BE2C (cell line): ENCODE measurements at regions not wholly inside any gene's neighbourhood (a gene's known extent, or its start where the extent isn't known, plus 50 kb on each side); places are given as distances from the start of the nearest gene placed in this dataset.
"Not testable (repeated sequence)": the region's sequence is repeated elsewhere in the genome, so short reads cannot be mapped to it uniquely, and the experiment has no call there.

Experiments
- DNase-seq: peaks from one replicate; pipeline ENCODE4 v3.0.0-alpha.2; 2020
- H3K27me3 ChIP-seq: fragments of 250-450 bp; sonication (Bioruptor Pico); 2 replicates; pipeline ENCODE4 v1.5.1; 2020; ENCODE audit warnings: mild to moderate bottlenecking
- H3K36me3 ChIP-seq: fragments of 250-450 bp; sonication (Bioruptor Pico); 2 replicates; pipeline ENCODE4 v1.5.1; 2020; ENCODE audit warnings: mild to moderate bottlenecking
- H3K4me1 ChIP-seq: fragments of 250-450 bp; sonication (Bioruptor Pico); 2 replicates; pipeline ENCODE4 v1.5.1; 2020
- H3K4me3 ChIP-seq: 2 replicates; pipeline ENCODE4 v1.5.1; 2011; ENCODE audit warnings: low read depth, low read length
- H3K9me3 ChIP-seq: fragments of 250-450 bp; sonication (Bioruptor Pico); 2 replicates; pipeline ENCODE4 v1.5.1; 2020
- TF ChIP-seq, protein P1 (sequence below): IDR thresholded peaks from 2 replicates; pipeline ENCODE4 v1.5.1; 2012; ENCODE audit warnings: mild to moderate bottlenecking, low read depth, low read length

DNA sequence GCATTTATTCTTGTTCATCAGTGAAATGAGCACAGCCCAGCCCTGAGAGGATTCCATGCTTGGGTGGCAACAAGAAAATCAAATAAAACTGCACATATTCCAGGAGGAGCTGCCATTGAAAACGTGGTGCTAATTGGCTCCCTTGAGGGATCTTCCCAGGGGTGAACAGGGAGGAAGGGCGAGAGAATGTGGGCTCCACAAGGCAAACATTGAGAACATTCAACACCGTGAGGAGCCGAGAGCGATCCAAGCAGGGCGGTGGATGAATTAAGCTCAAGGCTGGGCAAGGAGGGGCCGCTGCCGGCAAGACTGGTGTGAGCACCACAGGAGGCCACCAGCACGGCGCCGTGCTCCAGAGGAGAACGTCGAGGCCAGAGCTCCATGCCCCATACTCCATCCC lies 166.9 kb downstream of the C16orf95 start:
- H3K9me3 ChIP-seq, result no peaks in the 10 kb centered on the region
- H3K27me3 ChIP-seq, result no peaks in the 10 kb centered on the region
- DNase-seq, result no peak

DNA sequence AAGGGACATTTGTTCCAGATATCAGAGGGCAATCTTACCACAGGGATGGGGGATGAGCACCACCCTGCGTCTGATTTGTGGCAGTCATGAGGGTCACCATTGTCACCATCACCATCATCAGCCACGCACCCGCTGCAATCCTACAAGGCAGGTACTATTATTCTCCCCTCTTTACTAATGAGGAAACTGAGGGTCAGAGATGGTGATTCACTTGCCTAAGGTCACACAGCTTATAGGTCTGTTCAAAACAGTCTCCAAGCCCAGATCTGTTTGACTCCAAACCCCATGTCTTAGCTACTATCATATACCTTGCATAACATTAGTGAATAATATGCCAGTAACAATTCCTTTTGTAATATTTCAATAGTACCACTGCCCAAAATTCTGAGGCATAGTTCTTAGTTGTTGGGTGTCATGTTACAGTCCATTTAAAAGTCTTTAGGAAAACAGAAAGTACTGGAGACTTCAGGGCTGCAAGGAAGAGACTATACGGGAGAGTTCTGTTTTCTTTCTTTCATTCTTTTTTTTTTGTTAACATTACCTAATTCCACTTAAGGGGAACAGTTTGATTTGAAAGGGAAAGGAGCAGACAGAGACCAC lies 166.4 kb downstream of the C16orf95 start:
- Histone ChIP-seq H3K9me3 (no peaks in the 10 kb centered on the region), H3K27me3 (no peaks in the 10 kb centered on the region), H3K4me3 (no peak overlapping the region), H3K4me1 (no peaks in the 10 kb centered on the region), H3K36me3 (no peaks in the 10 kb centered on the region)
- TF ChIP-seq, protein P1, sequence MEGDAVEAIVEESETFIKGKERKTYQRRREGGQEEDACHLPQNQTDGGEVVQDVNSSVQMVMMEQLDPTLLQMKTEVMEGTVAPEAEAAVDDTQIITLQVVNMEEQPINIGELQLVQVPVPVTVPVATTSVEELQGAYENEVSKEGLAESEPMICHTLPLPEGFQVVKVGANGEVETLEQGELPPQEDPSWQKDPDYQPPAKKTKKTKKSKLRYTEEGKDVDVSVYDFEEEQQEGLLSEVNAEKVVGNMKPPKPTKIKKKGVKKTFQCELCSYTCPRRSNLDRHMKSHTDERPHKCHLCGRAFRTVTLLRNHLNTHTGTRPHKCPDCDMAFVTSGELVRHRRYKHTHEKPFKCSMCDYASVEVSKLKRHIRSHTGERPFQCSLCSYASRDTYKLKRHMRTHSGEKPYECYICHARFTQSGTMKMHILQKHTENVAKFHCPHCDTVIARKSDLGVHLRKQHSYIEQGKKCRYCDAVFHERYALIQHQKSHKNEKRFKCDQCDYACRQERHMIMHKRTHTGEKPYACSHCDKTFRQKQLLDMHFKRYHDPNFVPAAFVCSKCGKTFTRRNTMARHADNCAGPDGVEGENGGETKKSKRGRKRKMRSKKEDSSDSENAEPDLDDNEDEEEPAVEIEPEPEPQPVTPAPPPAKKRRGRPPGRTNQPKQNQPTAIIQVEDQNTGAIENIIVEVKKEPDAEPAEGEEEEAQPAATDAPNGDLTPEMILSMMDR, result no peak
- no peak for DNase-seq

More for the DNA sequence above, 166.9 kb downstream of the C16orf95 start:
- Histone ChIP-seq H3K4me1 (no peaks in the 10 kb centered on the region), H3K36me3 (no peaks in the 10 kb centered on the region), H3K4me3 (no peak overlapping the region)
- TF ChIP-seq, protein P1, result no peak

DNA sequence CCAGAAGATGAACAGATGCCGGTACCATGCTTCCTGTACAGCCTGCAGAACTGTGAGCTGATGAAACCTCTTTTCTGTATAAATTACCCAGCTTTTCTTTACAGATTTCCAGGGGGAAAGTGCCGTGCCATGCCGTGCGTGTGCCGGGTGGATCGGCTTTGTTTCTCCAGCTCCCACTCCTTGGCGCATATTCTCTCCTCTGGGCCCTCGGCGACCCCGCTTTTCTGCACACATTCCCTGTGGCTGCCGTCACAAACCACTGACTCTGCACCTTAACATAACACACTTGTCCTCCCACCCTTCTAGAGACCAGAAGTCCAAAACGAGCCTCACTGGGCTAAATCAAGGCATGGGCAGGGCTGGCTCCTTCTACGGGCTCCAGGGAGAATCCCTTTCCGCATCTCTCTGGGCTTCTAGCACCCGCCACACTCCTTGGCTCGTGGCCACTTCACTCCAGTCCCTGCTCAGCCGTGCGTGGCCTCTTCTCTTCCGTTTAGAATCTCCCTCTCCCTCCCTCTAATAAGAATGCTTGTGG lies 164.9 kb downstream of the C16orf95 start:
- Histone ChIP-seq H3K27me3 (no peaks in the 10 kb centered on the region), H3K4me1 (no peaks in the 10 kb centered on the region), H3K4me3 (no peak overlapping the region), H3K9me3 (no peaks in the 10 kb centered on the region), H3K36me3 (no peaks in the 10 kb centered on the region)
- no peak for DNase-seq
- TF ChIP-seq, protein P1, result no peak

DNA sequence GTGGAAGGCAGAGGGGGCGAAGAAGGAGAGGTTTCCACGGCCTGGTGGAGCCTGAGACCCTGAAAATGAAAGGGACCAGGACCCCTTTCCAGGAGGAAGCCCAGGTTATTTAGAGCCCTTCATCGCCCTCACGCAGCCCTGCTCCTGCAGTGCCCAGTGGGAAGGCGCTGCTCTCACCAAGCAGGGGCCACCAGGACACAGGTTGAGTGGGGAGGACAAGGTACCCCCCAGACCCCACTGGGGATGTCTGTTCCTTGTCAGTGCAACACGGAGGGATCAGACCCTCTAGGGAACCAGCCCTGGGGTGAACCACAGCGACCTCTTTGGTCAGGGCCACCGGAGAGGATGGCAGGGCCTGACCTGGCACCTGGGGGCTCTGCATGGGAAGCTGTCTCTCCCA lies 163.9 kb downstream of the C16orf95 start:
- no peaks in the 10 kb centered on the region for H3K27me3 ChIP-seq
- TF ChIP-seq, protein P1, result no peak
- H3K4me1 ChIP-seq, result no peaks in the 10 kb centered on the region
- no peak for DNase-seq
- no peaks in the 10 kb centered on the region for H3K36me3 ChIP-seq
- H3K4me3 ChIP-seq, result no peak overlapping the region
- H3K9me3 ChIP-seq, result no peaks in the 10 kb centered on the region

DNA sequence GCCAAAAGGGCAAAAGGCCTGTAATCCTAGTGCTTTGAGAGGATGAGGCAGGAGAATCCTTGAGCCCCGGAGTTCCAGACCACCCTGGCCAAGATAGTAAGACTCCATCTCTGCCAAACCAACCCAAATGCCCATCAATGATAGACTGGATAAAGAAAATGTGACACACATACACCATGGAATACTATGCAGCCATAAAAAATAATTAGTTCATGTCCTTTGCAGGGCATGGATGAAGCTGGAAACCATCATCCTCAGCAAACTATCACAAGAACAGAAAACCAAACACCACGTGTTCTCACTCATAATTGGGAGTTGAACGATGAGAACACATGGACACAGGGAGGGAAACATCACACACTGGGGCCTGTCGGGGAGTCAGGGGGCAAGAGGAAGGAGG lies 161.9 kb downstream of the C16orf95 start:
- DNase-seq, H3K9me3 ChIP-seq, H3K36me3 ChIP-seq, H3K4me3 ChIP-seq, H3K27me3 ChIP-seq, H3K4me1 ChIP-seq: not testable (repeated sequence)

DNA sequence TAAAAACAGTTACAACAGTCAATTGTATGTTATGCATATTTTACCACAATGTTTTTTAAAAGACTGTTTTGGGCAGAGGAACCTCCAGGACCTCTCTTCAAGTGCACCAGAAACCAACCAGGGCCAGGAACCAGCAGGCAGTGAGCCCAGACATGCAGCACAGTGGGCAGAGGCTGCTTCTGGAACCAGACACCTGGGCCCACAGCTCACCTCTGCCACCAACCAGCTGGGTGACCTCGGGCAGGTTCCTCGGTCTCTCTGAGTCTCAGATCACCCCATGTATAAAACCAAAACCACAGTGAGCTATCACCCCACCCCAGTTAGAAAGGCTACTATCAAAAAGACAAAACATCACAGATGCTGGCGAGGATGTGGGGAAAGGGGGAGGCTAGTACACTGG lies 161.0 kb downstream of the C16orf95 start:
- TF ChIP-seq, protein P1, result no peak
- Histone ChIP-seq H3K4me1 (no peaks in the 10 kb centered on the region), H3K4me3 (no peak overlapping the region), H3K36me3 (no peaks in the 10 kb centered on the region), H3K27me3 (peaks cover 11% of the 10 kb centered on the region), H3K9me3 (no peaks in the 10 kb centered on the region)
- DNase-seq, result no peak
